Mucosa of descending colon (tissue), 3 donors: ENCODE measurements at regions not wholly inside any gene's neighbourhood (a gene's known extent, or its start where the extent isn't known, plus 50 kb on each side); places are given as distances from the start of the nearest gene placed in this dataset.

Source experiments
- ATAC-seq: fragments of 200-7000 bp; cut with Tn5 transposase; one replicate; pipeline ENCODE4 v1.9.1; 2020; ENCODE audit warnings: mild to moderate bottlenecking, moderate library complexity
- DNase-seq, 3 donors: peaks; one replicate each; pipeline ENCODE4 v3.0.0-alpha.2; 2020
- H3K36me3 ChIP-seq: fragments of 200-600 bp; one replicate; pipeline ENCODE4 v1.8.0; 2021; ENCODE audit warnings: low read depth, mild to moderate bottlenecking
- H3K4me1 ChIP-seq: fragments of 200-600 bp; one replicate; pipeline ENCODE4 v1.8.0; 2021; ENCODE audit warnings: low read depth, mild to moderate bottlenecking
- H3K4me3 ChIP-seq: fragments of 200-600 bp; one replicate; pipeline ENCODE4 v1.8.0; 2021; ENCODE audit warnings: mild to moderate bottlenecking
- H3K9me3 ChIP-seq: fragments of 200-600 bp; one replicate; pipeline ENCODE4 v1.8.0; 2021; ENCODE audit warnings: mild to moderate bottlenecking
- intact Hi-C, 2 donors: fragments of 100-400 bp; cut with DNase I in 1 of 2; cut with micrococcal nuclease in 1 of 2; formaldehyde crosslinking; loops; one replicate each; pipeline versions ENCODE4 v1.11.0 to v1.11.1; 2022; cut with DNase I, micrococcal nuclease
- TF ChIP-seq, protein P1 (sequence below): fragments of 200-600 bp; IDR thresholded peaks from one replicate; pipeline ENCODE4 v1.8.0; 2022; ENCODE audit warnings: antibody characterized with exemption, mild to moderate bottlenecking
- donor health status: DM: no; HTN: no; CAD: no; lungs with moderate emphysema.
- donor health status: DM: no; HTN: no; CAD: no.
- donor health status: DM: no; HTN: yes; CAD: no.

GRCh38 chrX:118878977-118879376, 55.4 kb downstream of the ZCCHC12 start:
- DNase-seq (no peak), ATAC-seq (no peak)
- no peaks in the 10 kb centered on the region for H3K4me1 ChIP-seq
- no peaks in the 10 kb centered on the region for H3K36me3 ChIP-seq
- TF ChIP-seq, protein P1, sequence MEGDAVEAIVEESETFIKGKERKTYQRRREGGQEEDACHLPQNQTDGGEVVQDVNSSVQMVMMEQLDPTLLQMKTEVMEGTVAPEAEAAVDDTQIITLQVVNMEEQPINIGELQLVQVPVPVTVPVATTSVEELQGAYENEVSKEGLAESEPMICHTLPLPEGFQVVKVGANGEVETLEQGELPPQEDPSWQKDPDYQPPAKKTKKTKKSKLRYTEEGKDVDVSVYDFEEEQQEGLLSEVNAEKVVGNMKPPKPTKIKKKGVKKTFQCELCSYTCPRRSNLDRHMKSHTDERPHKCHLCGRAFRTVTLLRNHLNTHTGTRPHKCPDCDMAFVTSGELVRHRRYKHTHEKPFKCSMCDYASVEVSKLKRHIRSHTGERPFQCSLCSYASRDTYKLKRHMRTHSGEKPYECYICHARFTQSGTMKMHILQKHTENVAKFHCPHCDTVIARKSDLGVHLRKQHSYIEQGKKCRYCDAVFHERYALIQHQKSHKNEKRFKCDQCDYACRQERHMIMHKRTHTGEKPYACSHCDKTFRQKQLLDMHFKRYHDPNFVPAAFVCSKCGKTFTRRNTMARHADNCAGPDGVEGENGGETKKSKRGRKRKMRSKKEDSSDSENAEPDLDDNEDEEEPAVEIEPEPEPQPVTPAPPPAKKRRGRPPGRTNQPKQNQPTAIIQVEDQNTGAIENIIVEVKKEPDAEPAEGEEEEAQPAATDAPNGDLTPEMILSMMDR, result no peak
- H3K4me3 ChIP-seq, result no peak overlapping the region
- intact Hi-C loops, result no loop called here
- H3K9me3 ChIP-seq, result no peaks in the 10 kb centered on the region

GRCh38 chrX:118879586-118879985, 56.0 kb downstream of the ZCCHC12 start:
- DNase-seq (no peak), ATAC-seq (no peak)
- Histone ChIP-seq H3K36me3 (no peaks in the 10 kb centered on the region), H3K9me3 (no peaks in the 10 kb centered on the region), H3K4me3 (no peak overlapping the region), H3K4me1 (no peaks in the 10 kb centered on the region)
- intact Hi-C loops, result no loop called here
- TF ChIP-seq, protein P1, result no peak

GRCh38 chrX:118883994-118884393, 60.4 kb downstream of the ZCCHC12 start:
- intact Hi-C loops, result no loop called here
- ATAC-seq, result peak; percentile 43

GRCh38 chrX:118884552-118885138, 61.0 kb downstream of the ZCCHC12 start:
- no peaks in the 10 kb centered on the region for H3K4me1 ChIP-seq
- peak in 1 of 3 donors; percentile 28 for DNase-seq
- TF ChIP-seq, protein P1, result no peak
- H3K4me3 ChIP-seq, result no peak overlapping the region
- H3K36me3 ChIP-seq, result no peaks in the 10 kb centered on the region
- H3K9me3 ChIP-seq, result no peaks in the 10 kb centered on the region
- intact Hi-C loops, result no loop called here
- ATAC-seq, result peak; percentile 88

More at GRCh38 chrX:118883994-118884393, 60.4 kb downstream of the ZCCHC12 start:
- no peak overlapping the region for H3K4me3 ChIP-seq
- no peaks in the 10 kb centered on the region for H3K4me1 ChIP-seq
- TF ChIP-seq, protein P1, result no peak
- no peaks in the 10 kb centered on the region for H3K9me3 ChIP-seq
- no peaks in the 10 kb centered on the region for H3K36me3 ChIP-seq
- no peak for DNase-seq

GRCh38 chrX:118893923-118894322, 70.3 kb downstream of the ZCCHC12 start:
- ATAC-seq (no peak), DNase-seq (no peak)
- no peak overlapping the region for H3K4me3 ChIP-seq
- intact Hi-C loops, result no loop called here
- H3K36me3 ChIP-seq, result no peaks in the 10 kb centered on the region
- TF ChIP-seq, protein P1, result no peak
- no peaks in the 10 kb centered on the region for H3K9me3 ChIP-seq
- no peaks in the 10 kb centered on the region for H3K4me1 ChIP-seq

DNA sequence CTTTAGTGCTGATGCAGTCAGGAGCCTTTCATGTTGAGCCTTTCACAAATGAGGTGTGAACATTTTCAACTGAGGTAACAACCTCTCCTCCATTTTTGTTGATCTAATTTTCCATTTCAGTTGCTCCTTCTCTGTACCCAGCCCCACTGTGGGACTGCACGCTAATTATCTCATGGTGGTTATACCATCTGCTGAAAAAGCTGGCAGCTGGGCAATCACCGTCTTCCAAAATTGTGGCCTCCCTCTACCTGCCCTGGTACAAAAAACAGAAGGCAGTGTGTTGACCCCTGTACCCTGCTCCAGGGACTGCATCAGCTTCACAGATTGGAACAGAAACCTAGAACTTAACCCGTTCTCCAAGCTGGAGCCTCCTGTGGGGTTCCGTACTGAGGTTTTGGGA, 72.4 kb upstream of the LONRF3 start:
- no peaks in the 10 kb centered on the region for H3K9me3 ChIP-seq
- no peak for DNase-seq
- H3K4me3 ChIP-seq, result no peak overlapping the region
- no peaks in the 10 kb centered on the region for H3K4me1 ChIP-seq
- TF ChIP-seq, protein P1, result no peak
- intact Hi-C loops, result no loop called here
- H3K36me3 ChIP-seq, result no peaks in the 10 kb centered on the region
- no peak for ATAC-seq
